Karpas-422 (cell line): ENCODE measurements at regions not wholly inside any gene's neighbourhood (a gene's known extent, or its start where the extent isn't known, plus 50 kb on each side); places are given as distances from the start of the nearest gene placed in this dataset.
"Not testable (repeated sequence)": the region's sequence is repeated elsewhere in the genome, so short reads cannot be mapped to it uniquely, and the experiment has no call there.

Experiments
- DNase-seq: peaks from one replicate; pipeline ENCODE4 v3.0.0-alpha.2; 2015
- H2AFZ ChIP-seq: fragments of 200-600 bp; sonication (generic); 2 replicates; pipeline ENCODE4 v1.6.1; 2014; ENCODE audit warnings: antibody characterized with exemption, low read length, mixed read lengths
- H3K27ac ChIP-seq: fragments of 200-600 bp; sonication (generic); 2 replicates; pipeline ENCODE4 v1.5.1; 2014; ENCODE audit warnings: mild to moderate bottlenecking, low read length, moderate library complexity
- H3K27me3 ChIP-seq: fragments of 200-600 bp; sonication (generic); 2 replicates; pipeline ENCODE4 v1.6.1; 2014; ENCODE audit warnings: low read length, mixed read lengths
- H3K36me3 ChIP-seq: fragments of 200-600 bp; sonication (generic); 2 replicates; pipeline ENCODE4 v1.6.1; 2014; ENCODE audit warnings: low read length, mixed read lengths; ENCODE audit not compliant: insufficient read depth
- H3K4me1 ChIP-seq: fragments of 200-600 bp; sonication (generic); 2 replicates; pipeline ENCODE4 v1.6.1; 2014; ENCODE audit warnings: mild to moderate bottlenecking, low read length, mixed read lengths
- H3K4me2 ChIP-seq: fragments of 200-600 bp; sonication (generic); 2 replicates; pipeline ENCODE4 v1.6.1; 2014; ENCODE audit warnings: low read length, low read depth, mild to moderate bottlenecking; ENCODE audit not compliant: poor library complexity, severe bottlenecking
- H3K4me3 ChIP-seq: fragments of 200-600 bp; sonication (generic); 2 replicates; pipeline ENCODE4 v1.5.1; 2014; ENCODE audit warnings: mild to moderate bottlenecking, antibody characterized with exemption, low read length, mixed read lengths
- H3K79me2 ChIP-seq: fragments of 200-600 bp; sonication (generic); 2 replicates; pipeline ENCODE4 v1.6.1; 2014; ENCODE audit warnings: mild to moderate bottlenecking, low read length, mixed read lengths
- H3K9ac ChIP-seq: fragments of 200-600 bp; sonication (generic); 2 replicates; pipeline ENCODE4 v1.6.0; 2014; ENCODE audit warnings: low read length
- H3K9me2 ChIP-seq: fragments of 200-600 bp; sonication (generic), shearing (Covaris generic); replicated peaks from 2 replicates; pipeline ENCODE4 v1.6.0; 2014; ENCODE audit warnings: mild to moderate bottlenecking, low read length, moderate library complexity; ENCODE audit not compliant: insufficient read depth
- H3K9me3 ChIP-seq: fragments of 300-700, 200-600 bp; sonication (generic); 2 replicates; pipeline ENCODE4 v1.6.1; 2014; ENCODE audit warnings: low read length, mixed read lengths
- H4K20me1 ChIP-seq: fragments of 200-600 bp; sonication (generic); 2 replicates; pipeline ENCODE4 v1.6.1; 2014; ENCODE audit warnings: mild to moderate bottlenecking, antibody characterized with exemption, low read length, low read depth; ENCODE audit not compliant: insufficient read depth

DNA sequence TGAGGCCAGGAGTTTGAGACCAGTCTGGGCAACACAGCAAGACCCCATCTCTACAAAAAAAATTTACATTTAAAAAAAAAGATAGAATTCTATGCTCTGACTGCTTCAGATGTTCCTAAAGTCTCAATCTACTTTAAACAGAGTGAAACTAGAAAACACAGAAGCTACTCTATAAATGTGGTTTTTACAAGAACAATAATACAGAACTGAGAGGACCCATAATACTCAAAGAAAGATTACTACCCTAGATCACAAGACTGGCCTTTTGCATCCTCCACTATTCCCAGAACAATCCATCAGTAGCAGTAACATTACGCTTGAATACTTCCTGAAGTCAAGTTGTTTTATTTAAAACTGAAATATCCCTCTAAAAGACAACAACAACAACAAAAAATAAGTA lies 119.4 kb downstream of the ZFAND4 start:
- Histone ChIP-seq H3K27me3 (no peaks in the 10 kb centered on the region), H3K9ac (no peak overlapping the region), H3K9me3 (no peaks in the 10 kb centered on the region), H3K27ac (no peak overlapping the region), H3K36me3 (no peaks in the 10 kb centered on the region), H3K4me3 (no peak overlapping the region), H3K9me2 (no peaks in the 10 kb centered on the region), H3K4me2 (no peak overlapping the region), H4K20me1 (no peaks in the 10 kb centered on the region), H3K79me2 (peaks cover 95% of the 10 kb centered on the region), H3K4me1 (peaks cover 20% of the 10 kb centered on the region), H2AFZ (no peak overlapping the region)
- DNase-seq = no peak

DNA sequence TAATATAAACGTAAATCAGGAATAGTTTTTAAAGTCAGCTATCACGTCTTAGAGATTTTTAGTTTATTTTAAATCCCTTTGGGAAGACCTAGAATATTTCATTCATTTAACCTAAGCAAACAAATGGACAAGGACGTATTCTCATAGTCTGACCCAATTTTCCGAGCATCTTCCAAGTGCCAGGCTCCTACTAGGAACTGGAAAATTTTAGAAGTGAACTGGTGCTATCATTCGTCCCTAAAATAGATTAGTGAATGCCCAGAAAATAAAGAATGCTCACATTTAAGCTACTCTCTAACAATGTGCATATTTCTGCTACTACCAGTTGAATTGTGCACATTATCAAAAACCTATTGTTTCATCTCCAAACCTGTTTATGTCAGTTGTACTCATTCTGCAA lies 120.1 kb downstream of the ZFAND4 start:
- peaks cover 94% of the 10 kb centered on the region for H3K79me2 ChIP-seq
- H3K4me1 ChIP-seq = peaks cover 14% of the 10 kb centered on the region
- H3K4me3 ChIP-seq = no peak overlapping the region
- H3K4me2 ChIP-seq = no peak overlapping the region
- no peaks in the 10 kb centered on the region for H3K36me3 ChIP-seq
- H3K27me3 ChIP-seq = no peaks in the 10 kb centered on the region
- no peak overlapping the region for H2AFZ ChIP-seq
- H3K9me2 ChIP-seq = no peaks in the 10 kb centered on the region
- no peaks in the 10 kb centered on the region for H3K9me3 ChIP-seq
- H3K27ac ChIP-seq = no peak overlapping the region
- H4K20me1 ChIP-seq = no peaks in the 10 kb centered on the region
- no peak overlapping the region for H3K9ac ChIP-seq
- DNase-seq = no peak

DNA sequence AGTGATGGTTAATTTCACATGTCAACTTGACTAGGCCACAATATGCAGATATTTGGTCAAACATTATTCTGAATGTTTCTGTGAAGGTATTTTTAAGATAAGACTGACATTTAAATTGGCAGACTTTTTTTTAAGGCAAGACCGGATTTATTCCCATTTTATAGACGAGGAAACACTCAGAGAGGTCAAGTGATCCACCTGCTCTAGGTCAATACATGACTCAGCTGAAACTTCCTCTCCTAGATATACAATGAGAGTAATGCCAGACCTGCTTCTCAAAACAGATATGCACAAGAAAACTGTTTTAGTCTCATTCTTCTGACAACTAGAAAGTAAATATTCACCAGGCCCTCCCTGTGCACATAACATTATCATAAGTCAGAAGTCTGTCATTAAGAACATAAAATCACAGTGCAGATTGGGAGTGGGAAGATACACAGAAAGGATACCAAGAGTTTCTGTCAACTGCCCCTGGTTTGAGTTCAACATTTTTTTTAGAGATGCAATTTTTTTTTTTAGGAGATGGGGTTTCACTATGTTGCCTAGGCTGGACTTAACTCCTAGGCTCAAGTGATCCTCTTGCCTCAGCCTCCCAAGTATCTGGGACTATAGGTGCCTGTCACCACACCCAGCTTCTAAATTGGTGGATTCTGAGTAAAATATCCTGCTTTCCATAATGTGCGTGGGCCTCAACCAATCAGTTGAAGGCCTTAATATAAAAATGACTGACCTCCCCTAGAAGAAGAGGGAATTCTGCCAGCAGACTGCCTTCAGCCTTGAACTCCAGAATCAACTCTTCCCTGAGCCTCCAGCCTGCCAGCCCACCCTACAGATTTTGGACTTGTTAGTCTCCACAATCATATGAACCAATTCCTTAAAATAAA lies 121.4 kb downstream of the ZFAND4 start:
- H4K20me1 ChIP-seq = no peaks in the 10 kb centered on the region

DNA sequence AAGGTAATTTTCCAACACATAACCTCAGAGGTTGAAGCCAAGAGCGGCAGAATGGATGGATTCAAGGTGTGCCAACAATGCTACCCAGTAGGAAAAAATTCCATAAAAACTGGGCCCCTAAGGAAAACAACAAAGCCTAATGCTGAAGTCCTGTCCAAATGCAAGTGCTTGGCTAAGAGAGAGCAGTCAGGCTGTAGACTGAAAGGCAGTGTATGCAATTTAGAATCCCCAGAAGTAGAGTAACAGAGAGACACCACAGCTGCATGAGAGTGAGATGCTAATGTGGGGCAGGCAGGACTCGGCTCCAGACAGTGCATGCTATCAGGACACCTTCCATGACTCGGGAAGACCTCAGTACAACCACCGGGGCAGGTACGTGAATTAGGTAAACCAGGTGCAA lies 124.5 kb downstream of the ZFAND4 start:
- no peaks in the 10 kb centered on the region for H4K20me1 ChIP-seq

More for the DNA sequence above, 121.4 kb downstream of the ZFAND4 start:
- Histone ChIP-seq H3K27ac (no peak overlapping the region), H3K9me3 (no peaks in the 10 kb centered on the region), H3K4me2 (no peak overlapping the region), H3K79me2 (peaks cover 88% of the 10 kb centered on the region), H3K4me3 (no peak overlapping the region), H3K27me3 (no peaks in the 10 kb centered on the region), H3K4me1 (peaks cover 11% of the 10 kb centered on the region), H3K9ac (no peak overlapping the region), H3K36me3 (no peaks in the 10 kb centered on the region), H2AFZ (no peak overlapping the region), H3K9me2 (no peaks in the 10 kb centered on the region)
- DNase-seq = no peak

DNA sequence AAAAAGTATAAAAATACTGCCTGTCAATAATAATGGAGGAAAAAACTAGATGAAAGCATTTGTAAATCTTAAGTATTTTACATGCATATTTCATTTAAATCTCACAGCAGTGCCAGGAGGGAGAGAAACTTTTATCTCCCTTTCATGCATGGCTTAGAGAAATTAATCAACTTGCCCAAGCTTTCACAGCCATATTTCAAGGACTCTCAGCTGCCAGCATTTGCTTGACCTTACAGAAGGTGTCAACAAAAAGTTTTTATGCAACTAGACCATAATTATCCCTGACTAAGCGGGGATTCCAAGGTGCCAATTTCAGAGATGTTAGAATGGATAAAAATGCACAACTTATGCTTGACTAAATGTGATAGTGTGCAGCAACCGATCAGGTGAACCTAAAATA lies 125.4 kb downstream of the ZFAND4 start:
- no peak for DNase-seq
- Histone ChIP-seq H4K20me1 (no peaks in the 10 kb centered on the region), H3K27me3 (no peaks in the 10 kb centered on the region), H3K4me3 (no peak overlapping the region), H3K9me3 (no peaks in the 10 kb centered on the region), H3K27ac (no peak overlapping the region), H3K4me1 (peaks cover 14% of the 10 kb centered on the region), H3K36me3 (no peaks in the 10 kb centered on the region), H3K79me2 (peaks cover 84% of the 10 kb centered on the region), H2AFZ (no peak overlapping the region), H3K9me2 (no peaks in the 10 kb centered on the region), H3K9ac (no peak overlapping the region), H3K4me2 (no peak overlapping the region)

More for the DNA sequence above, 124.5 kb downstream of the ZFAND4 start:
- Histone ChIP-seq H3K9ac (no peak overlapping the region), H3K9me2 (no peaks in the 10 kb centered on the region), H3K36me3 (no peaks in the 10 kb centered on the region), H3K9me3 (no peaks in the 10 kb centered on the region), H3K4me3 (no peak overlapping the region), H3K4me2 (no peak overlapping the region), H3K79me2 (peaks cover 84% of the 10 kb centered on the region), H3K4me1 (peaks cover 14% of the 10 kb centered on the region), H2AFZ (no peak overlapping the region), H3K27ac (no peak overlapping the region), H3K27me3 (no peaks in the 10 kb centered on the region)
- no peak for DNase-seq

DNA sequence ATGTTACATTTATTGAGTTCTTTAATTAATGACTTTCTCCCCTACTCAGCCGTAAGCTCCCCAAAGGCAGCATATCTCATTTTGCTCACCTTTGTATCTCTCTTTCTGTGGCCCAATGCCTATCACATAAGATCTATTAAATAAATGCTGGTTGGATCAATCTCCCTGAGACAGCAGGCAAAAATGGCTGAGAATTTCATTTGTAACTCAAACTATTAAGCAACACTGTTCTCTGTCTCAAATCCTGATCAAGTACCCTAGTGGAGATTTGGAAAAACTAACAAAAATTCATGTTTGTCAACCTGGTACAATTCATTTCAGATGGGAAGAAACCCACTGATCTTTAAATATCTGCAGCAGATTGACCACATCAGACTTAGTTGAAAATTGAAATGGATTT lies 127.4 kb downstream of the ZFAND4 start:
- Histone ChIP-seq H3K27me3 (no peaks in the 10 kb centered on the region), H3K9me2 (no peaks in the 10 kb centered on the region), H4K20me1 (no peaks in the 10 kb centered on the region), H3K4me1 (peaks cover 14% of the 10 kb centered on the region), H2AFZ (no peak overlapping the region), H3K79me2 (peaks cover 72% of the 10 kb centered on the region), H3K4me2 (no peak overlapping the region), H3K9me3 (peaks cover 2% of the 10 kb centered on the region; the same call in 1 of the 2 replicates), H3K27ac (no peak overlapping the region), H3K9ac (no peak overlapping the region), H3K36me3 (peaks cover 4% of the 10 kb centered on the region; the same call in 1 of the 2 replicates), H3K4me3 (no peak overlapping the region)
- no peak for DNase-seq

DNA sequence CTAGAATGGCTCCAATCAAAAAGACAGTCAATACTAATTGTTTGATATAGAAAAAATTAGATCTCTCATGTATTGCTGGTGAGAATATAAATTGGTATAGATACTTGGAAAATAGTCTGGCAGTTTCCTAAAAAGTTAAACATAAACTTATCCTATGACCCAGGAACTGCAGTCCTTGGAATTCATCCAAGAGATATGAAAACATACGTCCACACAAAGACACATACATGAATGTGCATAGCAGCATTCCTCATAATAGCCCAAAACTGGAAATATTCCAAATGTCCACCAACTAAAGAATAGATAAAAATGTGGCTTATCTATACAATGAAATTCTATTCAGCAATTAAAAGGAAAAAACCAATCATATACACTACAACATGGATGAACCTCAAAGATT lies 128.4 kb downstream of the ZFAND4 start:
- Histone ChIP-seq H3K9ac (no peak overlapping the region), H3K9me3 (peaks cover 2% of the 10 kb centered on the region; the same call in 1 of the 2 replicates), H3K4me2 (no peak overlapping the region), H4K20me1 (no peaks in the 10 kb centered on the region), H3K9me2 (no peaks in the 10 kb centered on the region), H3K4me3 (no peak overlapping the region), H3K27me3 (no peaks in the 10 kb centered on the region), H2AFZ (no peak overlapping the region), H3K4me1 (peaks cover 12% of the 10 kb centered on the region), H3K27ac (no peak overlapping the region), H3K79me2 (peaks cover 62% of the 10 kb centered on the region), H3K36me3 (peaks cover 4% of the 10 kb centered on the region; the same call in 1 of the 2 replicates)
- no peak for DNase-seq

DNA sequence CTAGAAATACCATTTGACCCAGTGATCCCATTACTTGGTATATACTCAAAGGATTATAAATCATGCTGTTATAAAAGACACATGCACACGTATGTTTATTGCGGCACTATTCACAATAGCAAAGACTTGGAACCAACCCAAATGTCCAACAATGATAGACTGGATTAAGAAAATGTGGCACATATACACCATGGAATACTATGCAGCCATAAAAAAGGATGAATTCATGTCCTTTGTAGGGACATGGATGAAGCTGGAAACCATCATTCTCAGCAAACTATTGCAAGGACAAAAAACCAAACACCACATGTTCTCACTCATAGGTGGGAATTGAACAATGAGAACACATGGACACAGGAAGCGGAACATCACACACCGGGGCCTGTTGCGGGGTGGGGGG lies 131.5 kb downstream of the ZFAND4 start:
- not testable (repeated sequence) for H2AFZ ChIP-seq, H3K4me2 ChIP-seq, H3K4me1 ChIP-seq, H3K4me3 ChIP-seq, H3K9me2 ChIP-seq, DNase-seq, H3K36me3 ChIP-seq, H4K20me1 ChIP-seq, H3K27me3 ChIP-seq, H3K9me3 ChIP-seq, H3K27ac ChIP-seq, H3K9ac ChIP-seq
- H3K79me2 ChIP-seq = peaks cover 59% of the 10 kb centered on the region
